H1 (cell line): ENCODE measurements at regions not wholly inside any gene's neighbourhood (a gene's known extent, or its start where the extent isn't known, plus 50 kb on each side); places are given as distances from the start of the nearest gene placed in this dataset.

ENCODE experiments used
- CTCF ChIA-PET: fragments of 300-600 bp; sonication (Branson Sonifier 250); formaldehyde crosslinking; loops from one replicate; lab custom pipeline; 2021; ENCODE audit not compliant: partially characterized antibody; lab: Charles Lee
- POLR2A ChIA-PET: fragments of 300-600 bp; sonication (Branson Sonifier 250); formaldehyde crosslinking; loops from one replicate; lab custom pipeline; 2021; ENCODE audit warnings: inconsistent platforms; ENCODE audit not compliant: partially characterized antibody; lab: Charles Lee
- DNase-seq, 2 experiments: peaks; one replicate each; pipeline versions ENCODE4 v3.0.0 to v3.0.0-alpha.2; 2010 to 2022; ENCODE audit warnings: low spot score in 2 of 2, low read depth in 1 of 2, mixed read lengths in 1 of 2
- FAIRE-seq: peaks from 2 replicates; lab custom pipeline; 2011; peaks lifted over from hg19 to GRCh38; lab: Jason Lieb, UNC
- H2AFZ ChIP-seq: 2 replicates; pipeline ENCODE4 v1.8.1; 2012; ENCODE audit warnings: low read length, inconsistent platforms
- H2AK5ac ChIP-seq: 2 replicates; pipeline ENCODE4 v1.6.1; 2013; ENCODE audit warnings: low read depth, low read length
- H2BK120ac ChIP-seq: replicated peaks from 2 replicates; pipeline ENCODE3; 2013; ENCODE audit warnings: low read depth, low read length, inconsistent platforms
- H2BK12ac ChIP-seq: 2 replicates; pipeline ENCODE4 v1.6.1; 2013; ENCODE audit warnings: low read depth, low read length
- H2BK15ac ChIP-seq: 2 replicates; pipeline ENCODE4 v1.6.1; 2013; ENCODE audit warnings: low read length
- H2BK20ac ChIP-seq: 2 replicates; pipeline ENCODE4 v1.6.1; 2013; ENCODE audit warnings: low read length
- H2BK5ac ChIP-seq: 2 replicates; pipeline ENCODE4 v1.6.1; 2013; ENCODE audit warnings: low read depth, low read length
- H3K14ac ChIP-seq: 2 replicates; pipeline ENCODE4 v1.6.1; 2013; ENCODE audit warnings: inconsistent platforms; ENCODE audit not compliant: insufficient read length
- H3K18ac ChIP-seq: 2 replicates; pipeline ENCODE4 v1.6.1; 2013; ENCODE audit warnings: low read length; ENCODE audit errors: extremely low read depth
- H3K23ac ChIP-seq: 2 replicates; pipeline ENCODE4 v1.6.1; 2013; ENCODE audit warnings: inconsistent platforms; ENCODE audit not compliant: insufficient read length
- H3K23me2 ChIP-seq: 2 replicates; pipeline ENCODE4 v1.6.1; 2013; ENCODE audit warnings: low read depth, low read length
- H3K27ac ChIP-seq: 2 replicates; pipeline ENCODE4 v1.6.1; 2011; ENCODE audit warnings: low read depth, low read length, inconsistent platforms
- H3K27me3 ChIP-seq, 4 experiments: replicated peaks in 1 of 4; 1 replicate in 1 of 4; 2 replicates in 3 of 4; pipeline versions ENCODE4 v1.6.1 to v1.8.1; 2011 to 2013; ENCODE audit warnings: low read length in 3 of 4, mild to moderate bottlenecking in 3 of 4, inconsistent platforms in 2 of 4, mixed read lengths in 2 of 4, moderate library complexity in 1 of 4; ENCODE audit not compliant: control insufficient read depth in 3 of 4, insufficient read depth in 3 of 4; ENCODE audit errors: extremely low read depth in 1 of 4
- H3K36me3 ChIP-seq, 4 experiments: 2 replicates each; pipeline versions ENCODE4 v1.6.1 to v1.8.1; 2011 to 2013; ENCODE audit warnings: mild to moderate bottlenecking in 4 of 4, low read length in 3 of 4, moderate library complexity in 2 of 4, control low read depth in 1 of 4, inconsistent platforms in 1 of 4; ENCODE audit not compliant: insufficient read depth in 4 of 4, control insufficient read depth in 2 of 4
- H3K4ac ChIP-seq: replicated peaks from 2 replicates; pipeline ENCODE3; 2013; ENCODE audit warnings: low read length, low read depth, mixed read lengths, inconsistent platforms; ENCODE audit not compliant: insufficient read length
- H3K4me1 ChIP-seq, 4 experiments: replicated peaks in 1 of 4; 1 replicate in 1 of 4; 2 replicates in 3 of 4; pipeline versions ENCODE4 v1.6.1 to v1.8.1; 2011 to 2013; ENCODE audit warnings: low read length in 3 of 4, inconsistent platforms in 2 of 4, mixed read lengths in 1 of 4; ENCODE audit not compliant: insufficient read depth in 4 of 4, control insufficient read depth in 3 of 4
- H3K4me2 ChIP-seq, 2 experiments: 2 replicates each; pipeline versions ENCODE4 v1.6.1 to v1.8.1; 2011 to 2013; ENCODE audit warnings: low read depth in 2 of 2, low read length in 2 of 2, control low read depth in 1 of 2, inconsistent platforms in 1 of 2, mild to moderate bottlenecking in 1 of 2; ENCODE audit not compliant: insufficient read depth in 1 of 2
- H3K4me3 ChIP-seq, 4 experiments: fragments of 200-600, 300-600 bp in 1 of 4; sonication (generic), shearing (Covaris generic), sonication (Bioruptor Twin) in 1 of 4; 2 replicates each; pipeline versions ENCODE4 v1.5.1 to v1.8.1; 2011 to 2016; ENCODE audit warnings: low read length in 4 of 4, low read depth in 3 of 4, control low read depth in 2 of 4, inconsistent platforms in 2 of 4, mild to moderate bottlenecking in 2 of 4, mixed read lengths in 1 of 4, moderate library complexity in 1 of 4; ENCODE audit not compliant: insufficient read depth in 2 of 4; ENCODE audit errors: extremely low read depth in 1 of 4
- H3K56ac ChIP-seq: replicated peaks from 2 replicates; pipeline ENCODE3; 2013; ENCODE audit warnings: low read depth, mild to moderate bottlenecking, mixed read lengths, low read length, inconsistent platforms; ENCODE audit not compliant: insufficient read length
- H3K79me1 ChIP-seq: 2 replicates; pipeline ENCODE4 v1.6.1; 2013; ENCODE audit warnings: low read depth, low read length, control low read depth
- H3K79me2 ChIP-seq, 2 experiments: 2 replicates each; pipeline versions ENCODE4 v1.6.1 to v1.8.1; 2012 to 2013; ENCODE audit warnings: low read length in 2 of 2, mild to moderate bottlenecking in 2 of 2, inconsistent platforms in 1 of 2; ENCODE audit not compliant: insufficient read depth in 2 of 2, control insufficient read depth in 1 of 2
- H3K9ac ChIP-seq, 4 experiments: replicated peaks in 1 of 4; 1 replicate in 1 of 4; 2 replicates in 3 of 4; pipeline versions ENCODE4 v1.6.1 to v1.8.1; 2011 to 2013; ENCODE audit warnings: low read depth in 3 of 4, low read length in 3 of 4, control low read depth in 2 of 4, mild to moderate bottlenecking in 2 of 4, moderate library complexity in 2 of 4, inconsistent platforms in 1 of 4; ENCODE audit errors: extremely low read depth in 1 of 4
- H3K9me3 ChIP-seq, 2 experiments: 2 replicates each; pipeline versions ENCODE4 v1.6.1 to v1.8.1; 2012 to 2013; ENCODE audit warnings: mild to moderate bottlenecking in 2 of 2, moderate library complexity in 2 of 2, control low read depth in 1 of 2, inconsistent platforms in 1 of 2, low read depth in 1 of 2, low read length in 1 of 2, mixed read lengths in 1 of 2; ENCODE audit not compliant: insufficient read depth in 2 of 2
- H4K20me1 ChIP-seq, 2 experiments: replicated peaks in 1 of 2; 2 replicates each; pipeline versions ENCODE3 to v1.8.1; 2011 to 2013; ENCODE audit warnings: inconsistent platforms in 2 of 2, low read length in 2 of 2, mild to moderate bottlenecking in 1 of 2; ENCODE audit not compliant: insufficient read depth in 2 of 2, control insufficient read depth in 1 of 2
- H4K5ac ChIP-seq: 2 replicates; pipeline ENCODE4 v1.6.1; 2013; ENCODE audit warnings: low read length, low read depth, mixed read lengths, inconsistent platforms; ENCODE audit not compliant: insufficient read length
- H4K8ac ChIP-seq: 2 replicates; pipeline ENCODE4 v1.8.0; 2013; ENCODE audit warnings: mild to moderate bottlenecking, moderate library complexity, low read length, inconsistent platforms; ENCODE audit not compliant: insufficient read depth; ENCODE audit errors: extremely low read depth
- H4K91ac ChIP-seq: replicated peaks from 2 replicates; pipeline ENCODE3; 2013; ENCODE audit warnings: low read length, mixed read lengths, inconsistent platforms; ENCODE audit not compliant: insufficient read length
- EP300 ChIP-seq, 2 experiments: IDR thresholded peaks; 1 replicate in 1 of 2; 2 replicates in 1 of 2; pipeline ENCODE4 v1.6.1; 2011 to 2012; ENCODE audit warnings: low read depth in 2 of 2, low read length in 2 of 2, mild to moderate bottlenecking in 2 of 2, borderline replicate concordance in 1 of 2, inconsistent platforms in 1 of 2, moderate library complexity in 1 of 2
- KDM5A ChIP-seq: fragments of 200-600 bp; IDR thresholded peaks from 2 replicates; pipeline ENCODE4 v1.7.1; 2012; ENCODE audit warnings: mild to moderate bottlenecking, low read length, inconsistent platforms, mixed read lengths
- MAFK ChIP-seq: IDR thresholded peaks from 2 replicates; pipeline ENCODE4 v1.6.1; 2012; ENCODE audit warnings: low read depth, mild to moderate bottlenecking, improper control_type of control experiment, low read length
- NANOG ChIP-seq: IDR thresholded peaks from 2 replicates; pipeline ENCODE4 v1.6.1; 2011; ENCODE audit warnings: low read length, low read depth, mild to moderate bottlenecking, inconsistent platforms; ENCODE audit not compliant: insufficient read depth, poor library complexity, severe bottlenecking
- PHF8 ChIP-seq: fragments of 200-600 bp; sonication (generic); conservative IDR thresholded peaks from 2 replicates; pipeline ENCODE4 v1.7.1; 2012; ENCODE audit warnings: low read depth, mild to moderate bottlenecking, inconsistent platforms, low read length, moderate library complexity
- POLR2AphosphoS5 ChIP-seq: IDR thresholded peaks from 2 replicates; pipeline ENCODE4 v1.6.1; 2011; ENCODE audit warnings: low read depth, low read length
- POU5F1 ChIP-seq: IDR thresholded peaks from 2 replicates; pipeline ENCODE4 v1.6.1; 2011; ENCODE audit warnings: low read depth, mild to moderate bottlenecking, low read length, moderate library complexity
- SP1 ChIP-seq: IDR thresholded peaks from 2 replicates; pipeline ENCODE4 v1.6.1; 2011; ENCODE audit warnings: low read depth, low read length
- SP2 ChIP-seq: IDR thresholded peaks from 2 replicates; pipeline ENCODE4 v1.6.1; 2012; ENCODE audit warnings: mild to moderate bottlenecking, low read length, inconsistent platforms
- SUZ12 ChIP-seq: fragments of 200-600 bp; sonication (generic); IDR thresholded peaks from 2 replicates; pipeline ENCODE4 v1.6.1; 2012; ENCODE audit warnings: mild to moderate bottlenecking, inconsistent platforms, low read length, moderate library complexity, mixed read lengths
- TAF7 ChIP-seq: optimal IDR thresholded peaks from 2 replicates; pipeline ENCODE3; 2011; ENCODE audit warnings: low read depth, mild to moderate bottlenecking, inconsistent platforms, low read length, moderate library complexity, borderline replicate concordance
- YY1 ChIP-seq: IDR thresholded peaks from 2 replicates; pipeline ENCODE4 v1.6.1; 2011; ENCODE audit warnings: low read depth, mild to moderate bottlenecking, low read length
- WGBS, 2 experiments: shearing (Covaris generic) in 1 of 2; methylation state at CpG; one replicate each; pipeline versions ENCODE4 v1.1.6 to v1.1.7; 2013 to 2015; ENCODE audit warnings: low lambda C conversion rate in 2 of 2, mixed read lengths in 2 of 2, inconsistent platforms in 1 of 2, low coverage in 1 of 2, missing lambda C conversion rate in 1 of 2; ENCODE audit not compliant: insufficient replicate concordance in 2 of 2, insufficient coverage in 1 of 2, insufficient read length in 1 of 2; ENCODE audit errors: extremely low coverage in 1 of 2, missing lambda C conversion rate in 1 of 2; 5-methylcytosine and 5-hydroxymethylcytosine counted together

DNA sequence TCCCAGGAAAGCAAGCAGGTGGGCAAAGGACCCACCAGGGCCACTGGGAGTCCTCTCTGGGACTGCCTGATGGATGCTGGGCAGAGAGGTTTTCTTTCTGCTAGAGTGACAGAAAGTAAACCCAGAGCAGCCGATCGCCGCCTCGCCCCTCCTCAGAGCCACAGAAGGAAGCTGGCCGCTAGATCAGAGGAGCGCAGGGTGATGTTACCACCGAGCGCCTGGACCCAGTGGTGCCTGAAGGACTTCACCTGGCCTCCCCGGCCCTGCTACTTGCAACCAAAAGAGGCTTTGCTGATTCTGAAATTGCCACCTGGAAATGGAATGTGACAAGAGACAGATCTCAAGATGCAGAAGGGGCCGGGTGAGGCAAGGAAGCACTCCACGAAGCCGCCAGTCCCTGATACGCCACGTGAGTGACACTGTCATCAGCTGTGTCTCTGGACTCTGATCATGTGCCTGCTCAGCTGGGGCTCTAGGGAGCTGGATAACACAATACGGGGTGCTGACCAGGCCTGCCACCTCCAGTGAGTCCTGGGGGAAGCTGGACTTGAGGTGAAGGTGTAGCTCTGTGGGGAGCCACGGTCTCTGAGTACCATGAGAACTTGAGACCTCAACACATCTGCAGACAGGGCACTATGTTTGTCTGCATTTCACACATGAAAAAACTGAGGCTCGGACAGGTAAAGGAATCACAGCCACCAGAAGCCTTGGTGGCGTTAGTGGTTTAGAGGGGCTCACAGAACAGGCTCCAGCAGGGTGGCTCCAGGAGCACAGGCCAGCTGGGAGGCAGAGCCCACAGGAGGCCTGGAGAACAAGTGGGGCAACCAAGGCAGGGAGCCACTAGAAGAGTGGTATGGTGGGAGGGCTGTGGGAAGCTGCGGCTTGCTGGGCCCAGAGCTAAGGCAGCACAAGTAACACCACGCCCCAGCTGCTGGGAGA, 137.9 kb upstream of the PRR20G start:
- Histone ChIP-seq H2BK12ac (0 out of 2 replicates have a peak overlapping the region, but pooled peaks have one; percentile 27), H3K36me3 (no peaks in the 10 kb centered on the region), H3K9me3 (no peaks in the 10 kb centered on the region), H2BK120ac (no peak overlapping the region), H3K4me3 (no peak overlapping the region), H2BK5ac (0 out of 2 replicates have a peak overlapping the region, but pooled peaks have one; percentile 82), H3K18ac (no peak overlapping the region), H3K4me2 (no peak overlapping the region), H3K23me2 (no peaks in the 10 kb centered on the region; the same call in 1 of the 2 replicates), H3K14ac (no peak overlapping the region), H2AFZ (no peak overlapping the region), H4K91ac (no peak overlapping the region), H3K27me3 (no peaks in the 10 kb centered on the region), H4K20me1 (no peaks in the 10 kb centered on the region), H2BK20ac (no peak overlapping the region), H3K23ac (no peak overlapping the region), H3K27ac (no peak overlapping the region), H3K79me1 (no peaks in the 10 kb centered on the region), H3K4ac (no peak overlapping the region), H2BK15ac (no peak overlapping the region), H3K79me2 (no peaks in the 10 kb centered on the region), H3K56ac (no peak overlapping the region), H4K8ac (no peak overlapping the region; the same call in 1 of the 2 replicates), H4K5ac (no peak overlapping the region), H2AK5ac (no peak overlapping the region), H3K9ac (no peak overlapping the region; a peak in 2 of 7 replicates), H3K4me1 (peaks cover 4 to 32% (median 17%) of the 10 kb centered on the region in 4 experiments)
- POLR2A ChIA-PET, result interaction anchor here (1.1 kb wide), 1 partner anchor 12 kb away, joined by 4 read pairs; no protein-coding TSS in a partner anchor
- 84% methylated on average over 19 of the region's 20 CpGs; no CpG with 5 or more reads in 1 of the 2 experiments for WGBS, 2 experiments
- DNase-seq, result peak in 1 of 2 experiments; percentile 39
- CTCF ChIA-PET, result interaction anchor here (0.7 to 2.0 kb wide), 13 partner anchors 17 to 765 kb away, joined by 3 to 10 read pairs (median 4); no protein-coding TSS in a partner anchor
- no peak for FAIRE-seq
- TF ChIP-seq KDM5A, result no peak
- no peak for TF ChIP-seq POU5F1
- no peak for TF ChIP-seq POLR2AphosphoS5
- no peak for TF ChIP-seq SP2
- no peak for TF ChIP-seq TAF7
- no peak for TF ChIP-seq MAFK
- no peak for TF ChIP-seq SUZ12
- TF ChIP-seq SP1, result no peak
- no peak for TF ChIP-seq EP300 (IDR thresholded peaks at IDR 0.05; ENCODE audit: borderline replicate concordance in 1 of 2, low read depth in 2 of 2, low read length in 2 of 2)
- no peak for TF ChIP-seq YY1
- TF ChIP-seq PHF8, result no peak
- no peak for TF ChIP-seq NANOG
